GM18511 (cell line): ENCODE measurements at regions not wholly inside any gene's neighbourhood (a gene's known extent, or its start where the extent isn't known, plus 50 kb on each side); places are given as distances from the start of the nearest gene placed in this dataset.

Experiments used
- ATAC-seq: cut with Tn5 transposase; IDR thresholded peaks from one replicate; pipeline ENCODE4 v1.9.1; 2021; ENCODE audit warnings: mild to moderate bottlenecking, moderate library complexity; ENCODE audit not compliant: unreplicated experiment

- ATAC-seq = no peak
Observed at GRCh38 chr16:5487728-5488127, 390.1 kb upstream of the EEF2KMT start.

DNA sequence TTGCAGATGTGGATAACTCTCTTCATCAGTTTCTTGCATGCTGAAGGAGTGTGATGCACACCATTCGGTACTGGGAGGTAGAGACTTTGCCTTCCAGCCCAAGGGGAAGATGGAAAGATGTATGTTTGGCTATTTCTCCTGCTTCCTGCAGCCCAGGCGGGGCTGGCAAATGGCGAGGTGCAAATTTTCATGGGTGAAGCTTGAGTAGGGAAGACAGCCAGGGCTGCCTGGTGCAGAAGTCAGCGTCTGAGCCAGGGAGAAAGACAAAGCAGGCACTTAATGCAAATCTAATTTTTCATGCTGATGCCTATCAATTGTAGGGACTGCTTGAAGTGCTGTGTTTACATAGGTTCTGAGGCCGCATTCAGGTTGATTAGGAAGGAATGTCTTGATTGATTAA lies 384.7 kb upstream of the EEF2KMT start:
- ATAC-seq = no peak

DNA sequence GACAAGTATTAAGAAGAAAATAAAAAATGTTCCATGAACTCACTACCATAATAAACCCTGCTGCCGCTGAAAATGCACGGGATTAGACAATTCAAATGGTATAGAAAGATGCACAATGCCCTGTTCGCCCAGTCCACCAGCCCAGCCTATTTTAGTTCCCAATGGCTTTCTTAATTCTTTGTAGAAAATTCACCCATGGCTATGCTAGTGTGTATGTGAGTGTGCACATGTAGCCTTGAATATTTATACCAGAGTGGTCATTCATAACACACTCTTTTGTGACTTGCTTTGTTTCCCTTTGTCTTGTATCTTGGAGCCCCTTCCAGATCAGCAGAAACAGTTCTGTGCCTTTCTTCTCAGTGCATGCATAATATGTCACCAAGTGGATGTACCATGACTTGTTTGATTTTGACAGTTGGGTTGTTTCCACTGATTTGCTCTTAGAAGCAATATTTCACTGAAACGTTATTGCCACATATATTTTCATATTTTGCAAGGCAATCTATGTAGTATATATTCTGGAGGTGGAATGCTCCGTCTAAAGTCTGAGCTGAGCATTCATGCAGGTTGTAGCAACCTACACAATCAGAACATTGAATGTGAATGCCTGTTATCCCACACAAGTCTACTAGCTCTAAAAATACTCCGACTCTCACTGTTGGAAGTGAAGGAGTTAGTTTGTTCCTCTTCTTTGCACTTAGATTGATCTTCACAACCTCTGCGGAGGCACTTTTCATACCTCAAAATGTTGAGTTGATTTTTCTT lies 383.0 kb upstream of the EEF2KMT start:
- ATAC-seq = no peak

GRCh38 chr16:5479926-5480325 lies 382.3 kb upstream of the EEF2KMT start:
- no peak for ATAC-seq

DNA sequence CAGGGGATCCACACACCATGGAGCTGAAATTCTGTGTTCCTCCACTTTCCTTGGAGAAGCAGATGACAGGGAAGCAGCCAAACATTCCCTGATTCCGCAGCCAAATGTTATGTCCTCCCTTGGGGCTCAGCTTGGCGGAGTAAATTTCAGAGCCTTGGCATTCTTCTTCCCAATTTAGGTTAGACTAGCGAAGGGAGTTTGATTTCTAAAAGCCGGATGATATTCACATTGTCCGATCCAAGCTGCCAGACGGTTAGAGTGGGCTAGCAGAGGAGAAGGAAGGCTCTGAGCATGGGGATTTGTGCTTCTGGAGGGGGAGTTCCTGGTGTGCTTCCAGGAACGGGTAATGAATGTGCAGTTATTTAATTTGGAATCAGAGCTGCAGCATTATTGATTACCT lies 380.4 kb upstream of the EEF2KMT start:
- no peak for ATAC-seq

DNA sequence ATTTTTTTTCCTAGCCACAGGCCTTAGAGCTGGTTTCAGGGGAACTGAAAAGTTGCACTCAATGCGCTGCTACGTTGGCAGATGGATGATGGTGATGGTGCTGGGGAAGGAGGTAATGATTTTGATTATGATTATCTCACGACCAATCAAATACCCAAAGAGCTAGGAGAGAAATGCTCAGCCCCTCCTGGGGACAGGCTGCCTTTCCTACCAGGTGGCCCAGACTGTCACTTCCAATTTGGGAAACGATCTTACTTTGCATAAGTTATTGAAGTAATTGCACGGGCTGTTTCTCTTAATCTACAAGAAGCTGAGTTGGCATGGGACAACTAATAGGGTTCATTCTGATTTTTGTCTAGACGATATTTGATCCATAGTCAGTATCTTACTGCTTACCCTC lies 379.7 kb upstream of the EEF2KMT start:
- ATAC-seq = no peak

GRCh38 chr16:5472552-5472951 lies 375.0 kb upstream of the EEF2KMT start:
- ATAC-seq = no peak

- ATAC-seq = no peak
Observed at GRCh38 chr16:5468488-5468887, 370.9 kb upstream of the EEF2KMT start.

GRCh38 chr16:5467552-5467951 lies 370.0 kb upstream of the EEF2KMT start:
- no peak for ATAC-seq

GRCh38 chr16:5466551-5466950 lies 369.0 kb upstream of the EEF2KMT start:
- ATAC-seq = no peak

- ATAC-seq = no peak
Observed at GRCh38 chr16:5465714-5466113, 368.1 kb upstream of the EEF2KMT start.

DNA sequence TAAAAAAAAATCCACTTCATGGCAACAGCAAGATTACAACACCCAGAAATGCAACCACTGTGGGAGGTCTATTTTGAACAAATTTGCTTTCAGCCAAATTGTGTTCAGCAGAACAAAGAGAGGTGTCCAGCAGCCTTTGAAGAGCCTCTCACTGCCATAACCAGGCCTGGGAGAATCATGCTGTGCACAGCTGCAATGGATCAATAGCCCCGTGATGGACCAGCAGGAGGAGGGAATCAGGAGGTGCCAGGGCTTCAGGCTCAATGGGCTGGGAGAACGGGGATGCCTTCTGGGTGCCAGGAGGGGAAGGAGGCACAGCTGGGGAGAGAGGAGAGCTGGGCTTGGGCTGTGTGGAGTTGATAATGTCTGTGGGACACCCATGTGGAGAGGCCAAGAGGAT lies 366.2 kb upstream of the EEF2KMT start:
- ATAC-seq = no peak

GRCh38 chr16:5461574-5461973 lies 364.0 kb upstream of the EEF2KMT start:
- ATAC-seq = no peak

DNA sequence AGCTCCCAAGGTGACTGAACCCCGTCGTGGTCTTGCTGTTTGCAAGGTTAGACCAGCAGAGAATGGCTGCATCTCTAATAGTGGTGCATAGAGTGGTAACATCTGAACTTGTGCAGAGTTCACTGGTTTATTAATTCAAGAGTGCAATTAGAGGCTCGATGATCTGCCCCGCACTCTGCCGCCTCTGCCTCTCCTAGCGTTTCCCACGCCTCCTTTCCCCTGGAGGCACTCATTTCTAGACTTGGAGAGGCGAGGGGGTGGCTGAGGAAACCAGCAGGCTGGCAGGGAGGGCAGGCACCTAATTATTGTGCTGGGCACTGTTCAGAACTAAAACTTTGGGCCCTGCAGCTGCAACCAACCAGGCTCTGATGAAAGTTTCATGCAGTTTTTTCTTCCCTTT lies 363.5 kb upstream of the EEF2KMT start:
- no peak for ATAC-seq

DNA sequence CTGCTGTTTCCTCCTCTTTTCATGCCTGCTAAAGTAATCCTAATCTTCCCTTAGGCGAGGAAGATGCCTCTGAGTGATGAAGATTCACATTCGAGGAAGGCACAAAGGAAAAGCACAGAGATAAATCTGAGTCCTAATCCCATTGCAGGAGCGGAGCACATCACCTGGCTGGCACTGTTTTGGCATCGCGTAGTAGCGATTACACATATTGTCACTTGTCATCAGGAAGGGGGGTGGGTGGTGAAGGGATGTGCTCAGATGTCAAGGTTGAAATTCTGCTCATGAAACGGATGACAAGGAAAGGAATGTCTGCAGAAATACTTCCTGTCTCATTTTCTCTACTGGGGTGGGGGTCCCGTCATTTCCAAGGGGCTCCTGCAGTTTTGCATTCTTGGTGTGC lies 363.1 kb upstream of the EEF2KMT start:
- no peak for ATAC-seq

- no peak for ATAC-seq
Observed at GRCh38 chr16:5459863-5460262, 362.3 kb upstream of the EEF2KMT start.

DNA sequence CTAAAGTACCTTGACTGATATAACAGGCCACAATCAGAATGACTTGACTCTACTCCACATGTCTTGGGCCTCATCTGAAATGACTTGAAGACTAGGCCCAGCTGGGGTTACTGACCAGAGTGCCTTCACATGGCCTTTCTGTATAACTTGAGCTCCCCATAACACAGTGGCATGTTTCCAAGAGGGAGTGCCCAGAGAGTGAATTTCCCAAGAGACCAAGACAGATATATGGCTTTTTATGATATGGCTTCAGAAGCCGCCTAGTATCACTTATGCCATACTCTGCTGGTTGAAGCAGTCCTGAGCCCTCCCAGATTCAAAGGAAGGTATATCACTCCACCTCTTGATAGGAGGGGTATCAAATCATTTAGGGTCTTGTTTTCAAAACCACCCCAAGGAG lies 357.5 kb upstream of the EEF2KMT start:
- no peak for ATAC-seq

DNA sequence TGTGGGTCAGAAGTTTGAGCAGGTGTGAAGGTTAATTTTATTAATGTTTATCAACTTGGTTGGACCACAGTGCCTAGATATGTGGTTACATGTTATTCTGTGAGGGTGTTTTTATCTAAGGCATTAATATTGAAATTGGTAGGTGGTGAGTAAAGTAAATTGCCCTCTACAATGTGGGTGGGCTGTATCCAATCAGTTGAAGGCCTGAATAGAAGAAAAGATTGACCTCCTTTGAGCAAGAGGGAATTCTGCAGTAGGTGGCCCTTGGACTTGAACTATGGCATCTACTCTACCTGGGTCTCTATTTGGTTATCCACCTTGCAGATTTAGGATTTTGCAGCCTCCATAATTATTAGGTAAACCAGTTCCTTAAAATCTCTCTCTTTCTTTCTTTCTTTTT lies 356.8 kb upstream of the EEF2KMT start:
- ATAC-seq = no peak

DNA sequence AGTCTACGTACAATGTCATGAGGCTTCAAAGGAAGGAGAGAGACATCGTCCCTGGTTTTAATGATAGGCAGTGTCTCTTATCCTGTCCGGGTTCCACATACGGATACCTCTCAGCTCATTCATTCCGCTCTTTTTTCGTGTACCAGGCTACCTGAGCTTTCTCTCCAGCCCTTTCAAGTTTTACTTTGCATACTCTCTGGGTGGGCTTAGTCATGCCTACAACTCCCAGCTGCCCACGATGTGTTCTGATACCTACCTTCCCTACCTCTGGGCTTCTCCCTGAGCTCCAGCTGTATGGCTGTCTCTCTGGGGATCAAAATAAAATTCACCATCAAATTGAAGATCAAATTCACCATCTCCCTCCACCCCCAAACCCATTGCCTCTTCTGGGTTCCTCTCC lies 354.0 kb upstream of the EEF2KMT start:
- ATAC-seq = no peak

DNA sequence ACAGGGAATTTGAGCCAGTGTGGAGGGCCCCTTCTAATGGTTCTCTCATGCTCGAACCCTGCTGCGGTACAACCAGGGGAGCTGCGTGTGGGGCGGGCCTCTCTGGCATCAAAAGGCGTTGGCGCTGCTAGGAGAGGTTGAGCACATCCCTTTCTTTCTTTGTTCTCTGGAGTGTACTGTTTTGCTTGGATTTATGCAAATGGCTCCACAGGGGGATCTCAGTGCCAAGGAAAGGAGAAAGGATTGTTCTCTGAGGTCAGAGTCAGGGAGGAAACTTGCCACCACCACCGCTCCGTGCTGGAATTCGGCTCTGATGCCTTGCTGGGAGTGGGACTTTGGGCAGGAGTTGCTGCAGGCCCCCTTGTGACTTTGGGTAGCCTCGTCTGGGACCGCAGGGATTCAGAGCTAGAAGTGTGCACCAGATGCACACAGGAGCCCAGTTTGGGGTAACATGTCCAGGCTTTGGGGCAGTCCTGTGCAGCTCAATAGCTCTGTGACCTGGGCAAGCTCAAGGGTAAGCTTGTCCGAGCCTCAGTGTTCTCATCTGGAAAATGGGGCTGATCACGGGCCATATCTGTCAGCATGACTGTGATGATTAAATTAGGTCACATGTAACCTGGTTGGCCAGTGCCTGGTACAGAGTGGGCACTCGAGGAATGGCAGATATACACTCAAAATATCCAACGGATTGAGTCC lies 353.0 kb upstream of the EEF2KMT start:
- no peak for ATAC-seq

DNA sequence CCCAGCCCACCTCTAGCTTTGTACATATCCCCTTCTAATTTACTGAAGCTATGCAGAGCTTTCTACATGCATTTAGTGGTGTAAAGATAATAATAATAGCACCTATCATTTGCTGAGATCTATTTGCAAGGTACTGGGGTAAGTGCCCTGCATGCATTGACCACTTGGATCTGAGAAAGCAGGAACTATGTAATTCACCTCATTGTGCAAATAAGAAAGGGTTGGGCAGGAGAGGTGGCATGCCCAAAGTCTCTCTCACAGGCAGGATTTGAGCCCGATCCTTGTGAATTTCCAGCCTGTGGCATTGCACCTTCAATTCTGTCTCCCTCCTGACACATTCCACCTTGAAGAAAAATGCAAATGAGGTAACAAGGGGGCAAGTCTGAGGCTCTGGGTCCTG lies 352.3 kb upstream of the EEF2KMT start:
- ATAC-seq = no peak

DNA sequence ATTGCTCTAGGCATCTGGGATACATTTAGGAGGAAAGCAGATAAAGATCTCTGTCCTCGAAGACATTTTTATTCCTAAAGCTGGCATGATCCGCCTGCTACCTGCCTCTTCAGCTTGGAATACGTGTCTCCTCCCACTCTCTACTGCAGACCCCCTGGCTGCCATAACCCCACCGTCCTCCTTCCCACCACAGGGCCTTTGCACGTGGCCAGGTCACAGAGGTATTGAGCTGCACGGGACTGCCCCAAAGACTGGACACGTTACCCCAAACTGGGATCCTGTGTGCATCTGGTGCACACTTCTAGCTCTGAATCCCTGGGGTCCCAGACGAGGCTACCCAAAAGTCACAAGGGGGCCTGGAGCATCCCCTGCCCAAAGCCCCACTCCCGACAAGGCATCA lies 351.2 kb upstream of the EEF2KMT start:
- no peak for ATAC-seq

DNA sequence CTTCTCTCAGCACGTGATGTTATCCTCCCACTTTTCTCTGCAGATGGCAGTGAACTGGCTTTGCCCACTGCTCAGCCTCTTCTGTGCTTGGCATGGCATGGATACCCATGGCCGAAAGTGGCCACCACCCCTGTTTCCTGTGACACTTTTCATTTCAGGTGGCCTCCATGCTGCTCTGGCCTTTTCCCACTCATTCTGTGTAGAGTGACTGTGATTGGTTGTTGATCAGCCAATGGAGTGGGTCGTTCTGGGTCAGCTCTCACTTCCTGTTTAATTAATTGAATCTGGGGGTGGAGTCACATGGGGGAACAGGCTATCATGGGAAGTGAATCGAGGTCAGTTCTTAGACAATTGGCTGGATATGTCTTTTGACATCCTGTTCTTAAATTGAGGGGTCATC lies 350.1 kb upstream of the EEF2KMT start:
- ATAC-seq = no peak
